GM19240 (cell line): ENCODE measurements at regions not wholly inside any gene's neighbourhood (a gene's known extent, or its start where the extent isn't known, plus 50 kb on each side); places are given as distances from the start of the nearest gene placed in this dataset.

Experiments
- DNase-seq: peaks from one replicate; pipeline ENCODE4 v3.0.0; 2011; ENCODE audit warnings: low spot score; ENCODE audit not compliant: insufficient read length

- DNase-seq: no peak
These were observed 1377.5 kb upstream of the TMEM132C start for GRCh38 chr12:126889501-126889900.

- DNase-seq: no peak
These were observed 1376.9 kb upstream of the TMEM132C start for GRCh38 chr12:126890097-126890496.

- no peak for DNase-seq
These were observed 1375.2 kb upstream of the TMEM132C start for GRCh38 chr12:126891789-126892188.

GRCh38 chr12:126895951-126896913, 1370.7 kb upstream of the TMEM132C start:
- no peak for DNase-seq

- DNase-seq: no peak
These were observed 1369.9 kb upstream of the TMEM132C start for GRCh38 chr12:126897102-126897501.

- no peak for DNase-seq
These were observed 1369.2 kb upstream of the TMEM132C start for GRCh38 chr12:126897778-126898177.

GRCh38 chr12:126898562-126898961, 1368.4 kb upstream of the TMEM132C start:
- DNase-seq: no peak

- DNase-seq: no peak
These were observed 1366.8 kb upstream of the TMEM132C start for GRCh38 chr12:126899926-126900792.

GRCh38 chr12:126903027-126903876, 1363.7 kb upstream of the TMEM132C start:
- no peak for DNase-seq

GRCh38 chr12:126905752-126906151, 1361.2 kb upstream of the TMEM132C start:
- DNase-seq: no peak

- no peak for DNase-seq
These were observed 1358.8 kb upstream of the TMEM132C start for GRCh38 chr12:126907900-126908764.

- DNase-seq: no peak
These were observed 1358.2 kb upstream of the TMEM132C start for GRCh38 chr12:126908765-126909142.

GRCh38 chr12:126910570-126910969, 1356.4 kb upstream of the TMEM132C start:
- DNase-seq: no peak

- DNase-seq: no peak
These were observed 1354.9 kb upstream of the TMEM132C start for GRCh38 chr12:126912111-126912510.

GRCh38 chr12:126914170-126914793, 1352.7 kb upstream of the TMEM132C start:
- no peak for DNase-seq

- no peak for DNase-seq
These were observed 1351.7 kb upstream of the TMEM132C start for GRCh38 chr12:126915309-126915708.

GRCh38 chr12:126926023-126926594, 1340.9 kb upstream of the TMEM132C start:
- DNase-seq: no peak

GRCh38 chr12:126930234-126930633, 1336.7 kb upstream of the TMEM132C start:
- no peak for DNase-seq

GRCh38 chr12:126932156-126932555, 1334.8 kb upstream of the TMEM132C start:
- DNase-seq: no peak
